HG03432 (cell line): ENCODE measurements at regions not wholly inside any gene's neighbourhood (a gene's known extent, or its start where the extent isn't known, plus 50 kb on each side); places are given as distances from the start of the nearest gene placed in this dataset.
A peak's percentile ranks its signal among the peaks of the same experiment; 100 is the strongest.

Experiments used
- ATAC-seq: cut with Tn5 transposase; IDR thresholded peaks from one replicate; pipeline ENCODE4 v1.9.1; 2021; ENCODE audit warnings: mild to moderate bottlenecking, moderate library complexity; ENCODE audit not compliant: unreplicated experiment

DNA sequence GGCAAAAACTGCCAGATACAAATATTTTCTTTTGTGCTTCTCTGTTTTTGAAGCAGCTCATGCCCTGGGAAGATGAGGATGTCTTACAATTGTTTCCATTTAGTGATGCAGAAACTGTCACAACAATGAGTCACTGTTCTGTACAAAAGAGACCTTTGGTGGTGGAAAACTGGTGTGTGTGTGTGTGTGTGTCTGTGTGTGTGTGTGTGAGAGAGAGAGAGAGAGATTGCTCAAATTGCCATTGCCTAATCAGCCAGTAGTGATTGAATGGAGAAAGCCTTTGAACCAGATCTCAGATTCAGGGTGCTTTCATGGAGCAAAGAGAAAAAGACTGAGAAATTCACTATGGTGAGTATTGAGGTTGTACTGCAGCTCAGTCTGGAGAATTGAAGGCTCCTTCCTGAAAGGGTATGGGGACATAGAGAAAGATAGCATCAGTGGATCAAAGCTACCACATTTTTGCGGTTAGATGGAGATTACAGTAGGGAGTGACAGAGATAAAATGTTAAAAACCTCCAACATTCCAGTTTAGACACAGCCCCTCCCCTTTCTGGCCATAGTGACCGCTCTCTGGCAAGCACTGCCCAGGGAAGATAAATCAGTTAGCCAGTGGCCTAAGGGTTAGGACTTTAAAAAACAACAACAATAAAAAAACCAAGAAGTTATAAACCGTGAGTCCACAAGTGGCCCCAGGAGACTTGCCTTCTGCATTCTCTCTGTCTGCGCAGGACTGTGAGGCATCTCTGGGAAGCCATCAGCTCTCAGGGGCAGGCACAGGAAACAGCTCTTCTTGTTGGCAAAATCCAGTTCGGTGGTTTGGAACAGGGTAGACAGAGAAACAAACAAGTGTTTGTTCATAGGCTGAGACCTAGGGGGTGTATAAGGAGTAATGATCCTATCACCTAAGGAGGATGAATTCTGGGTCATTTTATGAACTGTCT lies 406.5 kb downstream of the DUSP10 start:
- ATAC-seq = no peak

DNA sequence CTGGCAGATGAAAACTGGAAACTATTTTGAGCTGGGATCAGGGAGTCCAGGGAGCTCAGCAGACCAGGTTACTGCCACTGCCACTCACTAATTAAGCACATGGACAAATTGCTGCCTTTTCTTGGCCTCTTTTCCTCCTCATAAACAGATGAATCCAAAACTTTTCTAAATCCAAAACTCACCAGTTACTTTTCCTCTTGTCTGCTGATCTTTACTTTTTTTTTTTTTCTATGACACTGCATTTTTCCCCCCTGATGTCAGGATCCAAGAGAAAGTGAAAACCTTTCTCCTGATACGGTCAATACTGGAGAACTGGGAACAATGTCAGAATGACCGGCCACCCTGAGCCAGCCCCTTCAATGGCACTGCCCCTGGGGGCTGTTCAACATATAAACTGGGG lies 405.8 kb downstream of the DUSP10 start:
- ATAC-seq = no peak

DNA sequence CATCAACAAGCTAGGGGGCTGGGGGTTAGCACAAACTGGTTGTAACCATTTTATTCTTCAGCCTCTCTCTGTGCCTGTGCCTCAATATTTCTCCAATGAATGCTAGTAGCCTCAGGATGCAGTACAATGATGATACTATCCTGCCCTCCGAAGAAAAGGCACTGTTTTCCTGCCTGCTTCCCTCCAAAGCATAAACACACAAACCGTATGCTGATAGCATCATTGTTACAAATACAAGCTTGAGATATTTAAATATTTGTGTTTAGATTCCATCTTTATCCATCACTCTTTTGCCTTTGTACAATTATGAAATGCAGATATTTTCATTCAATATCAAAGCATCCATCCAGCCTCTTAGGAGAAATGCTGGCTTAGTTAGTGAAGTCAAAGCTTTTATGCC lies 404.8 kb downstream of the DUSP10 start:
- ATAC-seq = no peak

DNA sequence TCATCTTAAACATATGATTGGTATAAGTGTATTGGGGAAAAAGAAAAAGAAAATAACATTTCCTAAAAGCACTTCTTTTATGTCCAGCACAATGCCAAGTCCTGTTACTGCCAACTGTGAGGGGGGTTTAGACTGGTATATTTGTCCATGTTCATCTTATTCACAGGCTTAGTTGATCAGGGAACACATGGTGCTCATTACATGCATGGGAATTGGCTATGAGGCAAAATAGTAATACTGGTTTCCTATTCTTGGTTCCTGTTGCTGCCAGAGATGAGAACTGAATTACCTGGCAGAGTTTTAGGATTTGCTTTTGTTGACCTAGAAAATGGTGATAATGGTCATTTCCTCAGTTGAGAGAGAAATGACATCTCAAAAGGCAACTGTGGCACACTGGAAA lies 398.8 kb downstream of the DUSP10 start:
- ATAC-seq = no peak

DNA sequence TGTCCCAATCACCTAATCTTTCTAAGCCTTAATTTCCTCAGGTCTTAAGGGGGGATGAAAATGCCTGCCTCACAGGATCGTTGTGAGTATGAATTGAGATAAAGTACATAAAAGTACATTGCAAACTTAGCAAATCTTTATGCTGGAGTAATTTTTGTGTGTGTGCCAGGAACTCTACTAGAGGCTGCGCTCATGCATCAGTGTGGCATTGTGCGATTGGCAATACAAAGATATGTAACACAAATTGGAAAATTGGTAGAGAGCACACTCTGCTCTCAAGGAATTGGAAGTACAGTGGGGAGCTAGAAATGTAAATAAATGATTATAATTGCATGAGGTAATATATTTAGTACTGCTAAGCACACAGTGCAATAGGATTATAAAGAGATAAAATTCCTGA lies 398.3 kb downstream of the DUSP10 start:
- no peak for ATAC-seq

DNA sequence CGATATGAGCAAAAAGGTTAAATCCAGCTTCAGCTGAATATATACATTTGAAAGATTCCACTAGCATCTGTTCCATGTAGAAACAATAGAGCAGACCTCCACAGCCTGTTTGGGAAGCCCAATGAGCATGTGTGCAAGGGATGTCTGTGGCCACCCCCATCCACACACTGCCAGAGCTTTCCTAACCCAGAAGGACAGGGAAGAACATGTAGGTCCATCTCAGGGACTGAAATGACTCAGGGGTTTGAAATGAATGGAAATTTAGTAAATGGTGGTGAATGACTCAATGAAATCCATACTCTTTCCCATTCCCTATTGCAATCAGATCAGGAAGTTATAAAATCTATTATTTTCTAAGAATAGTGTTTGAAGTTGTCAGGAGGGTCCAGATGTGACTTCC lies 397.2 kb downstream of the DUSP10 start:
- ATAC-seq = no peak

DNA sequence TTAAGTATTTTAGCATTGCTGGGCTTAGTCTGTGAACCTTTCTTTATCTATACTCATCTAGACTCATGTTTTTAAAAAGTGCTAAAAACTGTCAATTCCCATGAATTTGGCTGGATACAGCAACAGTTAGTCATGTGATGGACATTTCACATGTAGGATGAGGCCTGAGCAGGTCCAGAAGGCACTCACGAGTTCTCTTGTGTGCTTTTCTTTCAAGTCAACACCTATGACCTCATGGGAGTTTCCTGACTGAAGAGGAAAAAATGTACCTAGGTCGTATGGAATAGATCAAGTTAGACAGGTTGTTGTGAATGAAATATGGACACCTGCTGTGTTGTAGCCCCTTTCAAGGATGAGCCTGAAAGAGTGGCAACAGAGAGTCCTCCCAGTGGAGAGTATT lies 394.2 kb downstream of the DUSP10 start:
- no peak for ATAC-seq

DNA sequence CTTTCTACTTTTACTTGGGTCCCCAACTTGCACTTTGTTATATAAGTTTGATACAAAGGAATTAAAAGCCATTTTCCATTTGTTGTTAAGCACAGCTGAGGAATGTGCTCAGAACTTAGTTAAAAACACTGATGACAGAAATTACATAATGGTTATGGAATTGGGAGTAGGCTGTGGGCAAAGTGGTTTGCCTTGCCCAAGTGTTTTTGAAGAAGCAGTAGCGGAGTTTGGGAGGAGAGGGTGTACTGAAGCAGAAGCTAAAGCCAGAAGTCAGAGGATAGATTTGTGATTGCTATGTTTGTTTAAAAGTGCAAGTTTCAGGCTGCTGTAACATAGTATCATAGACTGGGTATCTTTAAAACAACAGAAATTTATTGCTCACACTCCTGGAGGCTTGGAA lies 391.8 kb downstream of the DUSP10 start:
- no peak for ATAC-seq

DNA sequence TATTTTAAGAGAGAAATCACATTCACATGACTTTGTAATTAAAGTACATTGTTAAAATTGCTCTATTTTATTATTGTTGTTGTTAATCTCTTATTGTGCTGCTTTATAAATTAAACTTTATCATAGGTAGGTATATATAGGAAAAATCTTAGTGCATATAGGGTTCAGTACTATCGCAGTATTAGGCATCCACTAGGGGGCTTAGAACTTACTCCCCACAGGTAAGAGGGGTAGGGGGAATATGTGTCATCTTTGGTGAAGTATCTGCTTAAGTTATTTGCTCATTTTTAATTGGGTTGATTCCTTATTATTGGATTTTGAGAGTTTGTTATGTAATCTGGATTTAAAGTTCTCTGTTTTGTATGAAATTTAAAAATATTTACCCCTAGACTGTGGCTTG lies 385.2 kb downstream of the DUSP10 start:
- no peak for ATAC-seq

DNA sequence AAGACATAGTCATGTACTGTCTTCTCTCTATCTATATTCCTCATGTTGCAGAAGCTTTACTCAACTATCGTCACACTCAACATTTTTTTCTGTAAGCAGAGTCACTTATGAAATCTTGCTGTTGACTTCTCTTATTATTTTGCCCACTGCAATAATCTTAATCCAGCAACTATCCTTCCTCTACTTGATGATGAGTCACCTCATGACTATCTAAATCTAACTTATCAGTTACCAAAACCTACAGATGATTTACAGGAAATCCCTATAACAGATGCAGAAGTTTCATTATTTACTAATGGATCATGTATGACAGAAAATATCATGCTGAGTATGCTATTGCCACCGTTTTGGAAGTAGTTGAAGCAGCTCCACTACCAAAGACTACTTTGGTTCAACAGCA lies 378.9 kb downstream of the DUSP10 start:
- no peak for ATAC-seq

DNA sequence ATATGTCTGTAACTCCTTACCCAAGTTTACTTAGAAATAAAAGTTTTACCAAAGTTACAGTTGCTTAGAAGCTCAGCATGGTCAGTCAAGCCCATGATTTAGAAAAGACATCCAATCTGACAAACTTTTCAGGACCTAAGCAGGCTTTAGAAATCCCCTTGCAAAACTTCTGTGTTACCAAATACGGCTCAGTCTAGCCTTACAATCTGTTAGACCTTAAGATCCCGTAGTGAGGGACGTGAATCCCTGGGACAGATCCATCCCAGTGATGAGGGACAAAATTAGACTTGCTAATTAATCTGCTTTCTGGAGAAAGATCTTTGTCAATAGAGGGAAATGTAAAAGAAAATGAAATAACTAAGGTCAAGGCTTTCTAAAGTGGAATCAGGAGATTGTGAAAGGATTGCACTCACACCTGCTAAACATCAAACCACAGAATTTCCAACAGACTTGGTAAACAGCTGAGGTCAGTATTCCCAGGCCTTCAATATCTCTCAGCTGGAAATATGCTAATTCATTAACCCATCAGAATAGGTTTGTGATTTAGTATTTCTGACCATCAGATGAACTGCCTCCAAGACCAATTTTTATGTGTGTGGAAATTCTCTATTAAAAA lies 375.3 kb downstream of the DUSP10 start:
- no peak for ATAC-seq

DNA sequence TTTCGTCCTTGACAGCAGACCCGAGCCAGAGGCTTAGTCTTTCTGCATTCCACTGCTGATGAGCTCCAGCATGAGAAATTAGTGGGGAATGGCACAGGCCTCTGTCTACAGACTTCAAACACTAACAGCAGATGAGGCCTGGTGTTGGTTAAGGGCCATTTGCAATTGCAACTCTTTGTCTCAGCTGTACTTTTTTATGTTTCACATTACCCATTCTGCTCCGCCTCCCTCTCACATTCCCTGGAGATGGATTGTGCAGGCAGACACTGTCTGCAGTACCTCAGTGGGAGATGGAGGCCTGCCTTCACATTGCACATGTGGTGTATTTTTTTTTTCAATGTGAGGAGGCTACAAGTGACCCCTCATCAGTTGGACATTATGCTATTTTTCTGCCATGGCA lies 370.2 kb downstream of the DUSP10 start:
- ATAC-seq = no peak

DNA sequence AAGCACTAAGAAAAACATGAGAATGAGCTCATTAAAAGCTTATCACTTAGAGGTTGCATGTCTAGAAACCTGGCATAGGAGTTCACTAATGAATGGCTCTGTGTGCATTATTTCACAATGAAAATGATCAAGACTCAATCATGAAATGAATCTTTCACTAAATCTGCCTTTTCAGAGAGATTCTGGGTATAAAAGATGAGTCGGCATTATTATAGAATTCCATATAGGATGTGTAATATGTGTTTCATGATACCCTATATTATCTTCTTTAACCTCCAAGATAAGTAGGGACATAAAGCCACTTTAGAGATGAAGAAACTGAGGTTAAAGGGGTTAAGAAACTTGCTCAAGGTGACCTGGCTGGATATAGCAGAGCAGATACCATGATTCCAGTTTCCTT lies 368.1 kb downstream of the DUSP10 start:
- ATAC-seq = no peak

DNA sequence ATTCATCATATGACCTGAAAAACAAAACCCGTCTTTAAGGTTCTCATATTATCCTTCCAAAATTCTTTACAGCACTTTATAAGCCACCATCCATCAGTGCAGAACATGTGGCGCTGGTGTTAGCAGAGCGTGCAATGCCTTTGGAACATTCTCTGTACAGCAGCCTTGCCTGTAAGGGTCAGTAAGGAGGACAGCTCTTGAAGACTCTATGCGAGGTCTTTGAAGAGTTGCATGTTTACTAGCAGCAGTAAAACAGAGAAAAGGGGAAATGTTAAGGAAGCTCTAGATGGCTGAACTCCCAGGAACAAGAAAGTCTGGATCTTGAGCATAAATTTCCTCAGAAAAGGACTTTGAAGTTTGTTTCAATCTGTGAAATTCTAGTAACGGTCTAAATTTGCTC lies 365.6 kb downstream of the DUSP10 start:
- no peak for ATAC-seq

DNA sequence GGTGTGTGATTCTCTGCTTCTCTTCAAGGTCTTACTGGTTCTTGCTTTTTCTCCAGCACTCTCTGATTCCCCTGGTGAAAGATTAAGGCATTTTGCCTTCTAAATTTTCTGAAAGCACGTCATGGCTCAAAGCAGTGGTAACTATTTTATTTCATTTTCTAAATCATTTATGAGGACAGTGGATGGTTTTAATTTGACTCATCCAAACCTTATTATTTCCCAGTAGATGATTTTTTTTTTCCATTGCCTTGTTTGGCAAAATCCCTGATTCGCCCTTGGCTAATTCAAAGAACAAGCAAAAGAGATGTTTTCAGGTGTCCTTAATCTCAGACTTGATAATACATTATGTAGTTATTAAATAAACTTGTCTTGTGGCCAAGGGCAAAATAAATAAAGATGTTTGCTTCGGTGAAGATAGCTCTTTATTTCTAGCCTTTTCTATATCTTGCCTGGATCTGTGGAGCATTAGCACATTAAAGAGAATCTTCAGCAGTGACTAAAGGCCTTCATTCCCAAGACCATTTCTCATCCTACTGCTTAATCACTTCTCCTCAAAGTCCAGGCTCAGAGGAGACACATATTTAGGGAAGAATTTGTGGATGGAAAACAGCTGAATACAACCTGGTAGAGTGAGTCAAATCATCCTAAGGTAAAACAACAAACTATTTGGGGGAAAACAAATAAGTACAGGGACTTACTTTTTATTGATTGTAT lies 359.8 kb downstream of the DUSP10 start:
- no peak for ATAC-seq

DNA sequence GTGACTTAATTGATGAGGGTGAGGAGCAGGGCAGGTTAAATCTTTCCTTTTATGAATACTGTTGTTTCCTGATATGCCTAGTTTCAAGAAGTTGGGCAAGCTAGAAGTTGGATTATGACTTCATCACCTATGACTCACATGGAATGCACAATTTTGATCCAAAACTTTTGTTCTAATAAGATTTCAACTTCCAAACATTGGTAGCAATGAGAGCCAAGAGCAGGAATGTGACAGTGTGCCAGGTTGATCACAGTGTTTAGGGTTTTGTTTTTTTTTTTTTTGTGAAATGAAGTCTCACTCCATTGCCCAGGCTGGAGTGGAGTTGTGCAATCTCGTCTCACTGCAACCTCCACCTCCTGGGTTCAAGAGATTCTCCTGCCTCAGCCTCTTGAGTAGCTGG lies 349.4 kb downstream of the DUSP10 start:
- ATAC-seq = no peak

DNA sequence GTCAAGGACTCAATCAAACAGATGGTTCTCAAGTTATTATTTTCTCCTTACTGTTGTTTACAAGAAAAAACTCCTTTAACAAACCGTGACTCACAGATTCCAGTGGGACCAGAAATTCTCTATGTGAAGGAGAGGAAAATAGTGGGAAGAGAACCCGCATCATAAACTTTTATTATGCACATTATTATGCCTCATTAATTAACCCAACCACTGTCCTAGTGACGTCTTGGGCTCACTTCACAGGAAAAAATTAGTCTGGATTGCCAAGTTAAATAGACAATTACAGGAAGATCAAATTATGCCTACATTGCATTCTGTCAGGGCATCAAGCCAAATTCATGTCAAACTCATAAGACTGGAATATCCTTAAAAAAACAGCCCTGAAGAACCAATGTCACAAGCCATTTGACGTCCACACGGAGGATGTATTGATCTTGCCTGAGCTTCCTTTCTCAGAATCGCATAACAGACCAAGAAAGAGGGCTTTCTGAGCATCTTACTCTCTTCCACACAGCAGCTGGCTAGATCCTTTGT lies 347.8 kb downstream of the DUSP10 start:
- no peak for ATAC-seq

DNA sequence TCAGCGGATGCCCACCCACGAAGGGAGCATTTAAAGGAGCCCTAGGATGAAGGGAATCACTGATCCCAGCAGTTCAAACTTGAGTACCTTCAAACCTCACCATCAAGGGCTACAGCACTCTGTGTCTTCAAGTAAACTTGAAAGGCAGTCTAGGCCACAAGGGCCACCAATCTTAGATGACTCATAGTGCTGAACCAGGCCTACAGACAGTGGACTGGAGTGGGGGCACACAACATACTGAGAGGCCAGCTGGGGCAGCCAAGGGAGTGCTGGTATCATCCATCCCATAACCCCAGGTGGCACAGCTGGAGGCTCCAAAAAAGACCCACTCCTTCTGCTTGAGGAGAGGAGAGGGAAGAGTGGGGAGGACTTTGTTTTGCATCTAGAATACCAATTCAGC lies 345.4 kb downstream of the DUSP10 start:
- ATAC-seq = no peak

DNA sequence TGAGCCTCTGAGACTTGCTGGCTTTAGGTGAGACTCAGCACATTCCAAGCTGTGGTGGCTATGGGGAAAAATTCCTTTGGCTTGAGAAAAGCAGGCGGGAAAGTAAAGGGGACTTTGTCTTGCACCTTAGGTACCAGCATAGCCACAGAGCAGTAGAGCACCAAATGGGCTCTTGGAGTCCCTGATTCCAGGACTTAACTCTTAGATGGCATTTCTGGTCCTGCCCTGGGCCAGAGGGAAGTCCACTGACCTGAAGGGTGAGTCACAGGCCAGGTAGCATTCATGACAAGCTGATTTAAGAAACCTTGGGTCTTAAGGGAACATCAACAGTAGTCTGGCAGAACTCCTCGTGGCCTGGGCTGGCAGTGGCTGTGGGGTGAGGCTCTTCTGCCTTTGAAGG lies 344.7 kb downstream of the DUSP10 start:
- no peak for ATAC-seq

DNA sequence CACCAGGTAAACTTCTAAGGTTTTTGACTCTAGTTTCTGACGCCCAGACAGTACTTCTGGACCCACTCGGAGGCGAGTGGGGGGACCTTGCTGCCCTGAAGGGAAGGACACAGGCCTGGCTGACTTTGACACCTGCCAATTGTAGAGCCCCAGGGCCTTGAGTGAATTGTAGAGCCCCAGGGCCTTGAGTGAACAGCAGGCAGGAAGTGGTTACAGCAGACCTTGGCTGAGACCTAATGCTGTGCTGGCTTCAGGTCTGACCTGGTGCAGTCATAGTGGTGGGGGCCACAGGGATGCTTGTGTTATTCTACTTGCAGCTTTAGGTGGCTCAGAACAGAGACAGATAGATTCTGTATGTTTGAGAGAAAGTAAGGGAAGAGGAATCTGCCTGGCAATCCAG lies 344.3 kb downstream of the DUSP10 start:
- peak; percentile 43 for ATAC-seq

DNA sequence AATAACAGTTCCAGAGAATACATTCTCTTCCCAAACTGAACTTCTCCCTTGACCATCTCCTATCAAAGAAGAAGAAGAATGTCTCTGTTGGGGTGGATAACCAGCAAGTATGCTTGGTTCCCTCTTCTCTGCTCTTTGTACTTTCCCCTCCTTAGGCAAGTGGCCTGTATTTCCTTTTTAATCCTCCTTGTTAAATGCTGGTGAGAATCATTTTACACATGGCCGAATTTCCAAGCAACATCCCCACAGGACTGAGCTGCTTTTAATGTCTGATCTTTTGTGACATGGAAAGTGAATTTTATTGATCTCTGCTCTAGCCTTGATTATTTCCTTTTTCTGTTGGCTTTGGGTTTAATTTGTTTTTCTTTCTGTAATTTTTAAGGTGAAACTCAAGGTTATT lies 336.7 kb downstream of the DUSP10 start:
- ATAC-seq = no peak
